AG04449 (cell line): ENCODE measurements at regions not wholly inside any gene's neighbourhood (a gene's known extent, or its start where the extent isn't known, plus 50 kb on each side); places are given as distances from the start of the nearest gene placed in this dataset.

Experiments used
- CTCF ChIA-PET: fragments of 350-600 bp; formaldehyde crosslinking; extraction: SDS; loops from one replicate; lab custom pipeline; 2021; ENCODE audit warnings: antibody characterized with exemption; lab: Yijun Ruan, JAX
- POLR2A ChIA-PET: fragments of 400-600, 350-600 bp; formaldehyde crosslinking; extraction: SDS; loops from one replicate; lab custom pipeline; 2020; ENCODE audit warnings: antibody characterized with exemption, inconsistent platforms; lab: Yijun Ruan, JAX
- DNase-seq: peaks from one replicate; pipeline ENCODE4 v3.0.0-alpha.2; 2010; ENCODE audit warnings: low read depth, low spot score
- H3K4me3 ChIP-seq: 2 replicates; pipeline ENCODE4 v1.5.1; 2011; ENCODE audit warnings: low read depth, mild to moderate bottlenecking, control low read depth, low read length
- TF ChIP-seq, protein P1 (sequence below): IDR thresholded peaks from one replicate; pipeline ENCODE4 v1.5.1; 2011; ENCODE audit warnings: mild to moderate bottlenecking, moderate library complexity, low read length, control low read depth, inconsistent platforms; ENCODE audit not compliant: insufficient read depth; ENCODE audit errors: missing control alignments

DNA sequence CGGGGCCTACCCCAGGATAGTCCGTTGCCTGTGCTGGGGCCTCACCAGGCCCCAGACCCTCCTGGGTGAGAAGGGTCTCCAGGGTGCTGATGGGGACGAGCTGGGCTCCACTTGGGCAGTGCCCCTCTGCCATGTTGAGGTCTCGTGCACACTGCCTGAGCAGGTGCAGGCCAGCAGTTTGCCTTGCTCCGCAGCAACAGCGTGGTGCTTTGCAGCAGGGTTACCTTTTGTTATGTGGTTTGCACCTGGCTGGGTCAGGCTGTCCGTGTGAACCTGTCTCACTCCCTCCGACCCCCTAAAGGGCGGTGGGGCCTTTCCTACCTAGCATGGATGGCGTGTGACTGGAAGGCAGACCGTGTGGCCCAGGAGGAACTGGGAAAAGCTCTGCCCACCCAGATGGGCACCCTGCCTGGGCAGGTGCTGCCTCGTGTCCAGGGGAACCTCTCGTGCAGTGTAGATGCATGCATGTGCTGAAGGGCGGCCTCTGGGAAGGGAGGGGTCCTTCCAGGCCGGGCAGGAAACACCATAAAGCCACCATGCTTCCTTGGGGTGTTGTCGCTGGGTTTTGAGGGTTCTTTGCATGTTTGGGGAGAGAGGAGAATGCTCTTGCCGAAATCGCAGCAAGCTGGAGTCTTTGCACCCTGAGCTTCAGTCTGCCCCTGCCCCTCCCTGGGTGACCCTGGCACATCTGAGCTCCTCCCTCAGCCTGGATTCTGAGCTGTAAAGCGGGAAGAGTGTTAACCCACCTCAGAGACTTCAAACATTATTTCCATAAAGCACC is 75.4 kb upstream of the PPARA start:
- POLR2A ChIA-PET: interaction anchor here (1.7 to 2.8 kb wide), 3 partner anchors 7 to 43 kb away, joined by 5 to 12 read pairs (median 6); no protein-coding TSS in a partner anchor
- no peak for DNase-seq
- CTCF ChIA-PET: interaction anchor here (0.6 to 6.7 kb wide), 8 partner anchors 13 to 80 kb away, joined by 3 to 50 read pairs (median 6); no protein-coding TSS in a partner anchor
- H3K4me3 ChIP-seq: peak overlapping the region; percentile 77
- TF ChIP-seq, protein P1, sequence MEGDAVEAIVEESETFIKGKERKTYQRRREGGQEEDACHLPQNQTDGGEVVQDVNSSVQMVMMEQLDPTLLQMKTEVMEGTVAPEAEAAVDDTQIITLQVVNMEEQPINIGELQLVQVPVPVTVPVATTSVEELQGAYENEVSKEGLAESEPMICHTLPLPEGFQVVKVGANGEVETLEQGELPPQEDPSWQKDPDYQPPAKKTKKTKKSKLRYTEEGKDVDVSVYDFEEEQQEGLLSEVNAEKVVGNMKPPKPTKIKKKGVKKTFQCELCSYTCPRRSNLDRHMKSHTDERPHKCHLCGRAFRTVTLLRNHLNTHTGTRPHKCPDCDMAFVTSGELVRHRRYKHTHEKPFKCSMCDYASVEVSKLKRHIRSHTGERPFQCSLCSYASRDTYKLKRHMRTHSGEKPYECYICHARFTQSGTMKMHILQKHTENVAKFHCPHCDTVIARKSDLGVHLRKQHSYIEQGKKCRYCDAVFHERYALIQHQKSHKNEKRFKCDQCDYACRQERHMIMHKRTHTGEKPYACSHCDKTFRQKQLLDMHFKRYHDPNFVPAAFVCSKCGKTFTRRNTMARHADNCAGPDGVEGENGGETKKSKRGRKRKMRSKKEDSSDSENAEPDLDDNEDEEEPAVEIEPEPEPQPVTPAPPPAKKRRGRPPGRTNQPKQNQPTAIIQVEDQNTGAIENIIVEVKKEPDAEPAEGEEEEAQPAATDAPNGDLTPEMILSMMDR: no peak

DNA sequence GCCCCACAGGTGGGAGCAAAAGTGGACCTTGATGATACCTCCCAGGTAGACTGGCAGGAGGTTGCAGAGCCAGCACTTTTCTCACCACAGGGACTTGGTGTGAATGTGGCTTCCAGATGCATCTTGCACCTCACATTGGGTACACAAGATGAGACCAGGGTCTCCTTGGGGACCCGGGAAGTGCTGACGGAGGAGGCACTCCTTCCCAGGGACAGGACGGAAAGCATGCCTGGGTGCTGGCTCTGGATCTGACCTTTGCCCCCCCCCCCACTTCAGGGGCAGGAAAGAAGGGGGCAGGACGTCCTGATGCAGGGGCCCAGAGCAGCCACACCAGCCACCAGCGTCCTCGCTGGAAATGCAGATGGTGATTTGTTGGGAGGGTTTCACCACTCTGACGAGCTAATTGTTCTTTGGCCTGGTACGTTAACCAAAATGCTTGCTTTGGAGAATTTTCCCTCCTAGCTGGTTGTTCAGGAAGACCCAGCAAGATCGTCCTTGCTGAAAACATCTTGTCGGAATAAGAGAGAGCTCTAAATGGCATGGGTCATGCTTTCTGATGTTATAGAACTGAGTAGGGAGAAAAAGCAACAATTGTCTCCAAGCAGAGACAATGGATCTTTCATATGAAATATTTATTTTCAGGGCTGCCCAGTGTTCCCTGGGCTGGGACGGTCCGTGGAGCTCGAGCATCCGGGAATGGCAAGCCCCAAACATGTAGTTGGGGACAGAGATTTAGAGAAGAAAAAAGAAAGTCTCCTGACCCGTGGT is 74.4 kb upstream of the PPARA start:
- TF ChIP-seq, protein P1: no peak
- peak overlapping the region; percentile 52 for H3K4me3 ChIP-seq
- no peak for DNase-seq
- CTCF ChIA-PET: interaction anchor here (0.8 to 6.7 kb wide), 11 partner anchors 9 to 81 kb away, joined by 3 to 50 read pairs (median 4); no protein-coding TSS in a partner anchor
- POLR2A ChIA-PET: interaction anchor here (0.9 to 3.0 kb wide), 3 partner anchors 12 to 42 kb away, joined by 4 to 13 read pairs (median 5); no protein-coding TSS in a partner anchor

DNA sequence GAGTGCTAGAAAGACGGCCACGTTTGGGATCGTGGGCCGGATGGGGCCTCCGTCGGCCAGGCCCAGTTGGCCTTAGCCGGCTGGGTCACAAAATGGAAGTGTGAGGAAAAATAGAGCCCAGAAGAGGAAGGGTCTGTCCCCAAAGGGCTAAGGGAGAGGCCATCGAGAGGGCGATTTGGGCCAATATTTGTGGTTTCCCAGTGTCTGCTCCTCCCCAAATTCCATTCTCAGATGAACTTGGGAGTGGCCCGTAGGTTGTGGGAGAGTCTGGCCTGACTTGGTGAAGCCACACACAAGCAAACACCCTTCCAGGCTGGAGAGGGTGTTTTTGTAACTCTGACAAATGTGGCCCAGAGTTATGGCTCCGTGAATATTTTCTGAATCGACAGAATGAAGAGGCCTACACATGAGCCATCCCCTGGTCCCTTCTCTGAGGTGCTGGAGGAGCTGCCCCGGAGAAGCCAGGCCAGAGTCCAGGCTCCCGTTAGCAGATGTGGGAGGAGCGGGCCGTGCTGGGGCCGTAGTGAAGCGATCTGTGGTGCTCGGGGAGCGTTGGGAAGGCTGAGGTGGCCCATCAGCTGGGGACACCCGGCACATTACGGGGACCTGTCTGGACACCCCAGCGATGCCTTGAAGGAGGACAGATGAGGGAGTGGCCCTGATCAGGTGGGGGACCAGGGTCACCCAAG is 73.5 kb upstream of the PPARA start:
- DNase-seq: peak; percentile 36
- peak overlapping the region; percentile 52 for H3K4me3 ChIP-seq
- ChIA-PET POLR2A (interaction anchor here (3.0 kb wide), 1 partner anchor 11 kb away, joined by 13 read pairs; no protein-coding TSS in a partner anchor), CTCF (interaction anchor here (0.8 to 6.7 kb wide), 12 partner anchors 8 to 82 kb away, joined by 3 to 50 read pairs (median 4); no protein-coding TSS in a partner anchor)
- TF ChIP-seq, protein P1: no peak

DNA sequence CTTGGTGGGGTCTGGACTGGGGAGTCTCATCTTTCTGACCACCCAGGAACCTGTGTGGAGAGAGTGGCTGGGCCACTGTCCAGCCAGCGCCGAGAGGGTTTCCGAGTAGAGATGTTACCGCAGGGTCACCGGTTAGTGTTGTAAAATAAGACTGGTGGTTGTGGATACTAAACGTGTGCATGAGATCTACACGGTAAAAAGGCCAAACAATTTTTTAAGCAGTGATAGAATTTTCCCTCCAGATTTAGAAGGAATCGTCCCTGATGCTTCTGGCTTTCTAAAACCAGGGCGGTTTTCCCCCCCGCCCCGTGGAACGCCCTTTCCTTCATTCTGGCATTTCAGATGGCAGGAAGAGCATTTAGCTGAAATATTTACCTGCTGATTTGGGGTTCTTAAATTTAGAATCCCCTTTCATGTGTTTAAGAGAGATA is 72.6 kb upstream of the PPARA start:
- TF ChIP-seq, protein P1: no peak
- peak overlapping the region; percentile 52; the same call in 1 of the 2 replicates for H3K4me3 ChIP-seq
- ChIA-PET CTCF (interaction anchor here (0.8 to 6.7 kb wide), 6 partner anchors 44 to 83 kb away, joined by 3 to 50 read pairs (median 8); no protein-coding TSS in a partner anchor), POLR2A (interaction anchor here (3.0 kb wide), 1 partner anchor 11 kb away, joined by 13 read pairs; no protein-coding TSS in a partner anchor)
- DNase-seq: no peak

DNA sequence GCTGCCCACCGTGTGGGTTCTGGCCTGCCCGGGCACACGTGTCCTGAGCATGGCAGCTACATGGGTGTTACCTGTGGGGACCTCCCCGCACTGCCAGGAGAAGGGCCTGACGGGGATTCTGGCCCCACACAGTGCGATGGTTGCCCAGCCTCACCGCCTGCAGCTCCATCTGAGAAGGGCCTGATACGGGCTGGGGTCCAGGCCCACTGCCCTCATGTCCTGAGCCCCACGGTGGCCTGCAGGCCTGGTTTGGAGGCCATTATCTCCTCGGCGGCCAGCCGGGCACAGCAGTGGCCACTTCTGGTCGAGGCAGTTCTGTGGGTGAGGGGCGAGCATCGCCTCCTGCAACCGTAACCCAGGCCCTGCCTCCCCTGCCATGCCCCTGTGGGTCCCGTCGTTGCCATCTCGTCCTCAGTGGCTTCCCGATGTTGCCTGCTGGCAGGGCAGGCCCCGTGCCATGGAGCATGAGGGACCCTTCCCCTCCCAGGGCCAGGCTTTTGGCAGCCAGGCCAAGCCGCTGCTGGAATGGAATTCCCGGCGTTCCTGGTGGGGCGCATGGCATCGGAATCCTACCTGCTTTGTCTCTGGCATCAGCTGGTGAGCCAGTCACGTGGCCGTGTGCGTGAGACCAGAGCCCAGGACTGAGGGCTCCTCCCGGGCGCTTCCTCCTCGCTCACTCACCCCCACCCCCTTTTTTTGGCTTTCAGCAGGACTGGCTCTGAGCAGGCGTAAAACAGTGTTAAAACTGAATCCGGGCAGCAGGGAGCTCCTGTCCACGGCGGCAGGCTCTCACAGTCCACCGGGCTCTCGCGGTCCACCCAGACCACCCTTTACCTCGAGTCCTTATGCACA is 71.9 kb upstream of the PPARA start:
- ChIA-PET POLR2A (interaction anchor here (3.0 kb wide), 1 partner anchor 10 kb away, joined by 13 read pairs; no protein-coding TSS in a partner anchor), CTCF (interaction anchor here (0.6 to 6.7 kb wide), 6 partner anchors 9 to 82 kb away, joined by 3 to 50 read pairs (median 4); no protein-coding TSS in a partner anchor)
- TF ChIP-seq, protein P1: no peak
- H3K4me3 ChIP-seq: no peak overlapping the region
- no peak for DNase-seq
